ENCODE measurements at regions not wholly inside any gene's neighbourhood (a gene's known extent, or its start where the extent isn't known, plus 50 kb on each side); places are given as distances from the start of the nearest gene placed in this dataset.

GRCh38 chr13:105762096-105762495, 773.4 kb downstream of the EFNB2 start:
- TF ChIP-seq CTCF (IDR thresholded peaks at IDR 0.05) (no peak), POLR2A (IDR thresholded peaks at IDR 0.05) (no peak)

Data from thyroid gland (tissue), 4 donors.